ENCODE measurements at regions not wholly inside any gene's neighbourhood (a gene's known extent, or its start where the extent isn't known, plus 50 kb on each side); places are given as distances from the start of the nearest gene placed in this dataset.

DNA sequence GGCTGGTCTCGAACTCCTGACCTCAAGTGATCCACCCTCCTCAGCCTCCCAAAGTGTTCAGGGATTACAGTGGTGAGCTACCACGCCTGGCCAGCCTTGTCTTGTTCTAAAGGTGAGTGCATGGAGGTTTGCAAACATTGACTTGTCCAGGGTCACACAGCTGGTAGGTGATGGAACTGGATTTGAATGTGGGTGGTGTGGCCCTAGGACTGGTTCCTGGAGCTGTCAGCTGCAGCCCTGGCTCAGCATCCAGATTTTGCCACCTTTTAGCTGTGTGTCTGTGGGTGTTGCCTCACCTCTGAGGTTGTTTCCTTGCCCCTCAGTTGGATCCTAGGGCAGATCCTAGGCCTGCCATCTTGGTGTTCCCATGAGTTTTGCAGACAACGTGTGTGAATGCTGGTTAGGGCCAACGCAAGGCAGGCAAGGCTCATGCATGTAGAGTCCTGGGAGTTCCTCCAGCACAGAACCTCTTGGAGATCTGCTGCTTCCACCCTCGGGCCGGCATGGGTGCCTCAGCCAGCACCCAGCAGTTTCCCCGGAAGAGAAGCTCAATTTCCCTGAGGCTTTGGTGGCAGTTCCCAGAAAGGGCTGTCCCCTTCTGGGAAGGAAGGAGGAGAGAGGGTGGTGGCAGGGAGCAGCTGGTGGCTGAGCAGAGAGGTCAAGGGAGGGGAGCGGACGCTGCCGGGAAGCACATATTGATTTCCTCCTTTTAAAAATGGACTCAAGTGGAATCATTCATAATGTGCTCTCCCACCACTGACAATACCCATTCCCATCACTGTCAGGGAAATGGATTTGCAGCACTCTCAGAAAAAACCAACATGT is 127.6 kb upstream of the HS6ST1 start:
- TF ChIP-seq CTCF (IDR thresholded peaks at IDR 0.05; ENCODE audit: low read depth, low read length, missing control alignments) = no peak
- DNase-seq = no peak
- no peaks in the 10 kb centered on the region for H3K36me3 ChIP-seq (replicated peaks)
- no peak overlapping the region for H3K4me3 ChIP-seq (ENCODE audit: low read depth, low read length)
- H3K27ac ChIP-seq = no peak overlapping the region
- in situ Hi-C loops (cut with HindIII; ENCODE audit: low pct_ligation_motif_present, low sequenced_read_pairs) = no loop called here
- H3K27me3 ChIP-seq (replicated peaks) = no peaks in the 10 kb centered on the region

GRCh38 chr2:128446874-128447537 is 128.3 kb upstream of the HS6ST1 start:
- Histone ChIP-seq H3K27me3 (replicated peaks) (no peaks in the 10 kb centered on the region), H3K36me3 (replicated peaks) (no peaks in the 10 kb centered on the region), H3K4me3 (ENCODE audit: low read depth, low read length) (no peak overlapping the region), H3K27ac (no peak overlapping the region)
- DNase-seq = no peak
- TF ChIP-seq CTCF (IDR thresholded peaks at IDR 0.05; ENCODE audit: low read depth, low read length, missing control alignments) = no peak
- in situ Hi-C loops (cut with HindIII; ENCODE audit: low pct_ligation_motif_present, low sequenced_read_pairs) = no loop called here

GRCh38 chr2:128447538-128447995 is 128.9 kb upstream of the HS6ST1 start:
- in situ Hi-C loops (cut with HindIII; ENCODE audit: low pct_ligation_motif_present, low sequenced_read_pairs) = no loop called here
- no peaks in the 10 kb centered on the region for H3K27me3 ChIP-seq (replicated peaks)
- no peak for TF ChIP-seq CTCF (IDR thresholded peaks at IDR 0.05; ENCODE audit: low read depth, low read length, missing control alignments)
- H3K27ac ChIP-seq = no peak overlapping the region
- no peaks in the 10 kb centered on the region for H3K36me3 ChIP-seq (replicated peaks)
- H3K4me3 ChIP-seq (ENCODE audit: low read depth, low read length) = no peak overlapping the region
- no peak for DNase-seq

DNA sequence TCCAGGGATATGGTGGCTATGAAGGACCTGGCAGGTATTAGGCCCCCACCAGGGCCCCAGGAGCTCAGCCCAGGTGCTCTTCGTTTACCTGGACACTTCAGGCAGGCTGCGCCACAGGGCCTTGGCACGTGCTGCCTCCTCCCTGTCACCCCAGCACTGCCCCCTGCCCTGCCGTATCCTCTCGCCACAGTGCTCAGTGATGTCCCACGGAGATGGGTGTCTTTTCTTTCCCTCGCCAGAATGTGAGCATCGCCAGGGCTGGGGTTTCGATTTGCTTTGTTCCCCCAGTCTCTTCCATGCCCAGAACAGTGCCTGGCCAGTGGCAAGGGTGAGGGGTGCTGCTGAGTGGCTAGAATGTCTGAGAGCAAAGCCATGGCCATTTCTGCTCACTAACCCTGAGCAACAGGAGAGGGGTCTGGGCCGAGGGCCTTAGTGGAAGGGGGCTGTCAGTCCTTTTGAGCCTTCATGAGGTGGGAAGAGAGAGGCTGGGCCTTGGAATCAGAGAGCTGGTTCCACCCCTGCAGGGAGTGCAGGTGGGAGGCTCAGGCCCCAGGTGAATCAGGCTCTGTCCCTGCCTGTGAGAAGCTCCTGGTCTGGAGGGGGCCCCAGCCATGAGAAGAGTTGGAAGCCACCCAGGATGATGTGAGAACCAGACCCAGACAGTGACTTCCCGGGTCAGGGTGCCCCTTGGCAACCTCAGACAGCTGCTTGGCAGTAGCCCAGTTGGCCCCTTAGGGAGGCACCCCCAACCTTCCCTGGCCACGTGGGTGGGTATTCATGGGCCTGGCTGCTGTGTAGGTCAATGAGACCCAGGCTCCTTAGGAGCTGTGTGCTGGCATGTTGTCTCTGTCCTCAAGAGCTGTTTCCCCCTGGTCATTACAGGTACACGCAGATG is 129.9 kb upstream of the HS6ST1 start:
- in situ Hi-C loops (cut with HindIII; ENCODE audit: low pct_ligation_motif_present, low sequenced_read_pairs) = no loop called here
- Histone ChIP-seq H3K36me3 (replicated peaks) (no peaks in the 10 kb centered on the region), H3K4me3 (ENCODE audit: low read depth, low read length) (no peak overlapping the region), H3K27me3 (replicated peaks) (no peaks in the 10 kb centered on the region), H3K27ac (no peak overlapping the region)
- no peak for TF ChIP-seq CTCF (IDR thresholded peaks at IDR 0.05; ENCODE audit: low read depth, low read length, missing control alignments)
- DNase-seq = no peak

DNA sequence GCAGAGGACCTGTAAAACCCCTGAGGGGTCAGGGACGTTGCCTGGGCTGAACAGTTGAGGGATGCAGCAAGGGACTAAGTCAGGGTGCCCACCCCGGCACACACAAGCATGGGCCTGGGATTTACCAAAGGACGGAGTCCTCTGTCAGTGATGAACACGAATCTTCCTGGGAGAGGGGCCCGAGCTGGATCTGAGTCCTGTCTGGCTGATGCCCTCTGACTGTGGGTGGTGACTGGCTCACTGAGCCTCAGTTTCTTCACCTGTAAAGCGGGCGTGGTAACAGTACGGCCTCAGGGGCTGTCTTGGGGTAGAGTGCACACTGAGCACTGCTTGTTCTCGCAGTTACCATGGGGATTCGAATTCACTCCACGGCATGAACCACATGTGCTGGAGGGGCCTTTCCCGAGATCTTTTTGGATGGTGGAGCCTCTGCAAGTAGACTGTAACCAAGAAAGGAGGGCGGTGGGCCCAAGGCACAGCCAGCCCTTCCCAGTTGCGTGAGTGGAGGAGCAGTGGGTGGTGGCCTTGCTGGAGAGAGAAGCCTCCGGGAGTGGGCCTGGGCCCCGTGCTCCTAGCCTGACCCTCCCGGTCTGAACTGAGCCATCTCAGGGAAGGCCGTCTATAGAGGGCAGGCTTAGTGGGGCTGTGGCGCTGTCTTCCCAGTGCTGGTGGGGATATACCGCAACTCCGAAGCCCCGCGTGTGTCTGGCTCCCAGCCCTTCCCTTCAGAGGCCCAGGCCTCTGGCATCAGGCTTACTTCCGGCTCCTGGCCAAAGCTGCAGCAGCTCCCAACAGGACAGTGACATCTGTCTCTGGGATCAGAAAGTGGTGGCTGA is 130.8 kb upstream of the HS6ST1 start:
- in situ Hi-C loops (cut with HindIII; ENCODE audit: low pct_ligation_motif_present, low sequenced_read_pairs) = no loop called here
- Histone ChIP-seq H3K27me3 (replicated peaks) (no peaks in the 10 kb centered on the region), H3K36me3 (replicated peaks) (no peaks in the 10 kb centered on the region), H3K27ac (no peak overlapping the region), H3K4me3 (ENCODE audit: low read depth, low read length) (no peak overlapping the region)
- DNase-seq = no peak
- no peak for TF ChIP-seq CTCF (IDR thresholded peaks at IDR 0.05; ENCODE audit: low read depth, low read length, missing control alignments)

All from brain microvascular endothelial cell (primary cell).